Heart right ventricle (tissue), 16 donors: ENCODE measurements at regions not wholly inside any gene's neighbourhood (a gene's known extent, or its start where the extent isn't known, plus 50 kb on each side); places are given as distances from the start of the nearest gene placed in this dataset.
A peak's percentile ranks its signal among the peaks of the same experiment; 100 is the strongest.
"Not testable (repeated sequence)": the region's sequence is repeated elsewhere in the genome, so short reads cannot be mapped to it uniquely, and the experiment has no call there.

Experiments
- ATAC-seq, 8 donors: fragments of 200-7000 bp; cut with Tn5 transposase; one replicate each; pipeline ENCODE4 v1.9.1; 2020; ENCODE audit warnings: mild to moderate bottlenecking in 8 of 8, moderate library complexity in 8 of 8, moderate number of reproducible peaks in 1 of 8
- DNase-seq, 2 donors: peaks; one replicate each; pipeline ENCODE4 v3.0.0-alpha.2; 2020
- H3K27ac ChIP-seq, 10 donors: fragments of 200-600 bp; sonication (generic) in 2 of 10; one replicate each; pipeline versions ENCODE4 v1.5.0 to v1.8.0; 2020 to 2022; ENCODE audit warnings: mild to moderate bottlenecking in 3 of 10
- H3K27me3 ChIP-seq, 7 donors: fragments of 200-600 bp; one replicate each; pipeline ENCODE4 v1.8.0; 2021 to 2022; ENCODE audit warnings: mild to moderate bottlenecking in 2 of 7
- H3K36me3 ChIP-seq, 9 donors: fragments of 200-600 bp; sonication (generic) in 1 of 9; one replicate each; pipeline versions ENCODE4 v1.5.0 to v1.8.0; 2020 to 2022; ENCODE audit warnings: mild to moderate bottlenecking in 2 of 9
- H3K4me1 ChIP-seq, 9 donors: fragments of 200-600 bp; sonication (generic) in 1 of 9; one replicate each; pipeline versions ENCODE4 v1.5.0 to v1.8.0; 2020 to 2022; ENCODE audit warnings: mild to moderate bottlenecking in 4 of 9
- H3K4me3 ChIP-seq, 10 donors: fragments of 200-600 bp; sonication (generic) in 2 of 10; one replicate each; pipeline versions ENCODE4 v1.5.0 to v1.8.0; 2020 to 2022; ENCODE audit warnings: mild to moderate bottlenecking in 7 of 10, moderate library complexity in 2 of 10
- H3K9me3 ChIP-seq, 11 donors: fragments of 200-600 bp in 10 of 11; sonication (generic) in 2 of 11; one replicate each; pipeline versions ENCODE4 v1.5.0 to v1.8.0; 2013 to 2022; ENCODE audit warnings: mild to moderate bottlenecking in 2 of 11, control low read depth in 1 of 11, moderate library complexity in 1 of 11
- CTCF ChIP-seq, 9 donors: fragments of 200-600 bp; sonication (generic) in 2 of 9; IDR thresholded peaks; one replicate each; pipeline versions ENCODE4 v1.5.0 to v1.8.0; 2021 to 2022; ENCODE audit warnings: antibody characterized with exemption in 9 of 9, mild to moderate bottlenecking in 5 of 9, moderate library complexity in 1 of 9
- WGBS, 2 donors: extraction: QIAGEN DNeasy Blood & Tissue Kit; methylation state at CpG; one replicate each; pipeline ENCODE4 v1.1.7; 2013; ENCODE audit warnings: inconsistent platforms in 1 of 2; 5-methylcytosine and 5-hydroxymethylcytosine counted together
- intact Hi-C, 10 donors: fragments of 100-400 bp; cut with DNase I; formaldehyde crosslinking; loops; one replicate each; pipeline versions ENCODE4 v1.11.1 to v1.14.2; 2022
- donor health status: Arrhythmogenic right ventricular cardiomyopathy.
- donor health status: ischemic (EF 13 %, LVEDD 7.1; RV severe dilation, severe dysfunction).
- donor health status: healthy with polysubstance abuse.
- donor health status: DM: no; HTN: yes; CAD: no.
- donor health status: DM: no; HTN: no; CAD: no.
- donor health status: ischemic (EF 25% LVEDD 6.9; RV normal size, moderate dysfunction).
- donor health status: ischemic (EF 25% LVEDD 5.7; RV mildly dilated, moderate dysfunction).
- donor health status: healthy.
- donor health status: DM: yes; HTN: yes; CAD: no.
- donor health status: Ischemic cardiomyopathy.
- donor health status: ischemic (EF 35%, LVEDD 5.7; RV mildly dilated, moderate dysfunction).
- donor health status: nonischemic (EF 11% LVEDD 7.7; RV severe dilation, severe dysfunction).
- donor health status: DM: yes; HTN: yes; CAD: no.
- donor health status: PGD.
- donor health status: ischemic (EF 29% LVEDD 5.4; RV normal size, mild dysfunction).
- donor health status: nonischemic (EF 23%, LVEDD 6.1; RV moderate dilation, normal function).

GRCh38 chrX:85685843-85686242 lies 306.4 kb upstream of the POF1B start:
- no peak for TF ChIP-seq CTCF (IDR thresholded peaks at IDR 0.05)

GRCh38 chrX:85666471-85666870 lies 287.0 kb upstream of the POF1B start:
- H3K4me1 ChIP-seq, result no peaks in the 10 kb centered on the region
- 43 to 59% methylated on average over 2 of the region's 2 CpGs for WGBS, 2 donors
- H3K36me3 ChIP-seq, result no peaks in the 10 kb centered on the region
- H3K27ac ChIP-seq, result no peak overlapping the region
- intact Hi-C loops, result no loop called here
- H3K4me3 ChIP-seq, result no peak overlapping the region
- DNase-seq (no peak), ATAC-seq (no peak)
- H3K27me3 ChIP-seq, result no peaks in the 10 kb centered on the region
- TF ChIP-seq CTCF (IDR thresholded peaks at IDR 0.05), result no peak
- H3K9me3 ChIP-seq, result peaks cover 0 to 7% (median 0%) of the 10 kb centered on the region in 11 donors

More at GRCh38 chrX:85685843-85686242, 306.4 kb upstream of the POF1B start:
- intact Hi-C loops, result no loop called here
- H3K27me3 ChIP-seq, result no peaks in the 10 kb centered on the region
- H3K9me3 ChIP-seq, result peaks cover 0 to 17% (median 0%) of the 10 kb centered on the region in 11 donors
- WGBS, 2 donors, result 75 to 79% methylated on average over 5 of the region's 5 CpGs
- H3K27ac ChIP-seq, result no peak overlapping the region
- no peak for ATAC-seq
- no peak for DNase-seq
- H3K4me3 ChIP-seq, result no peak overlapping the region
- H3K36me3 ChIP-seq, result no peaks in the 10 kb centered on the region
- no peaks in the 10 kb centered on the region for H3K4me1 ChIP-seq

- 88 to 96% methylated on average over 4 of the region's 5 CpGs for WGBS, 2 donors
- intact Hi-C loops, result not testable (repeated sequence)
Measured at GRCh38 chrX:85663970-85664369, 284.5 kb upstream of the POF1B start.

GRCh38 chrX:85630901-85631300 lies 251.4 kb upstream of the POF1B start:
- H3K9me3 ChIP-seq, result peaks cover 0 to 3% (median 0%) of the 10 kb centered on the region in 11 donors
- H3K4me1 ChIP-seq, result no peaks in the 10 kb centered on the region
- no peak overlapping the region for H3K27ac ChIP-seq
- no peaks in the 10 kb centered on the region for H3K27me3 ChIP-seq
- H3K36me3 ChIP-seq, result no peaks in the 10 kb centered on the region
- intact Hi-C loops, result no loop called here
- no peak overlapping the region for H3K4me3 ChIP-seq
- no peak for TF ChIP-seq CTCF (IDR thresholded peaks at IDR 0.05)
- ATAC-seq (no peak), DNase-seq (no peak)

More at GRCh38 chrX:85663970-85664369, 284.5 kb upstream of the POF1B start:
- not testable (repeated sequence) for H3K4me1 ChIP-seq, H3K27me3 ChIP-seq, H3K36me3 ChIP-seq, ATAC-seq, H3K4me3 ChIP-seq, H3K27ac ChIP-seq, DNase-seq
- H3K9me3 ChIP-seq, result peaks cover 0 to 13% (median 0%) of the 10 kb centered on the region in 11 donors

GRCh38 chrX:85627363-85627762 lies 247.9 kb upstream of the POF1B start:
- DNase-seq, result no peak
- 22 to 27% methylated on average over 3 of the region's 3 CpGs for WGBS, 2 donors
- TF ChIP-seq CTCF (IDR thresholded peaks at IDR 0.05), result peak in 3 of 9 donors; percentile 22 to 37 (median 27)
- intact Hi-C loops, result no loop called here
- ATAC-seq, result no peak
- Histone ChIP-seq H3K9me3 (peaks cover 0 to 10% (median 0%) of the 10 kb centered on the region in 11 donors), H3K4me1 (no peaks in the 10 kb centered on the region), H3K36me3 (no peaks in the 10 kb centered on the region), H3K27ac (no peak overlapping the region), H3K27me3 (no peaks in the 10 kb centered on the region), H3K4me3 (no peak overlapping the region)
